Activated gamma-delta T cell (primary cell): ENCODE measurements at regions not wholly inside any gene's neighbourhood (a gene's known extent, or its start where the extent isn't known, plus 50 kb on each side); places are given as distances from the start of the nearest gene placed in this dataset.

Experiments used
- DNase-seq: peaks from one replicate; lab custom pipeline; 2025; lab: John Stamatoyannopoulos, UW

DNA sequence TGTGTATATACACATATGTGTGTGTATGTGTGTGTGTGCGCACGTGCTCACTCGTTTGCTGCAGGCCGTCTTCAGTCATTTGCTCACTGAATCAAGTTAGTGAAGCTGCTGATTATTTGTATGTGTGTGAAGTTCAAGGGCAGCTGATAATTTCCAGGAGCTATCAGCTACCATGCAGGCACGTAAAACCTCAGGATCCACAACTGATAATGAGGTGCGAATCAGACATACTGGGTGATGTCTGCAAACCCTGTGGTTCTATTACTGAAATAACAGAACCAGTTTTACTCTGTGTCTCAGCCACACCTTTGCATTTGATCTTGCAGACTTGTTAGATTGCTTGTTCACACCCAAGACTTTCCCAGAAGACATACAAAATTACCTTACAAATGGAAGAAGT is 257.6 kb downstream of the TAF11L14 start:
- DNase-seq = no peak

DNA sequence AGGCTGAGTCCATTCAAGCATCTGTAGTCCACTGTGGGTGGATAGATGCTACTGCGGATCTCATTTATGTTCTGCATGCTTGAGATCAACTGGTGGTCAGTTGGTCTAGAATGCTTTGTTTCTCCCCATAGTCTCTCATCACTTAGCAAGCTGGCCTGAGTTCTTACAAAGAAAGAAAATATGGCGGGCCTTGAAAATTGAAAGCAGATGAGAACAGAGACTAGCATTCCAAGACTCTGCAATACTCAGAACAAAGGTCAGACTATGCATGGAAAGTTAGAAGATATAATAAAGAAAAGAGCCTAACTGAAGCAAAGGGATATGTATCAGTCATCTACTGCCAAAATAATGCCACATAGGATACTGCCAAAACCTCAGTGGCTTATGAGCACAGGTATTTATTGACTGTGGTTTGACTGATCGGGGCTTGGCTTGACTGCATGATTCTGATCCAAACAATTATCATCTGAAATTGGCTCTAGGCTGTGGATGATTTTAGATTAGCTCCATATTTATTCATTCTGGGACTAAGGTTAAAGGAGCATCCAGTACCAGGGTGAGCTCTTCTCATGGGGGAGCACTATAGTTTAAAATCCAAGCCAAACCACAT is 258.9 kb downstream of the TAF11L14 start:
- DNase-seq = no peak

DNA sequence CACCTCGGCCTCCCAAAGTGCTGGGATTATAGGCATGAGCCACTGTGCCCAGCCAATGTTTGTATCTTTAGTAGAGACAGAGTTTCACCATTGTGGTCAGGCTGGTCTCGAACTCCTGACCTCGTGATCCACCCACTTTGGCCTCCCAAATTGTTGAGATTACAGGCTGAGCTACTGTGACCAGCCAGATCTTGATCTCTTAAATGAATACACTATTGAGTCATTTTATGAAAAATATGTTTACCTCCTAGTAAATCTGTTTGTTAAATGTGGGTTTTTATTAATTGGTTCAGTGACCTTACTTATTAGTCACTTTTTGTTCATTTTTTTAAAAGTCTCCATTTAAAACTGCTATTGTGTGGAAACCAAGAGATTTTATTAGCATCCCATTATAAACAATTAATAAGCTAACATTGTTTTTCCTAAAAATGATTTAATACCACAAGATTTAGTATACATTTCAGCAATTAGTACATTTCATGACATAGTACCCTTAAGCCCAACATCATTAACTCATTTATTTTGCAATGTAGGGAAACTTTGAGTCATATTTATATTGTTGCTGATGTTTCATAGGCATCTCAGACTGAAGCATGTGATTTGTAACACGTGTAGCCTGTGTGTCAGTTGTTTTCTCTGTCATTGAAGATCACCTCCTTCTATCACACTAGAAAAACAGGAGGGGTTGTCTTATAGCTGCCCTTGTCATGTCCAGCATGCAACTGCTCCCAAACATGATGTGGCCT is 261.2 kb downstream of the TAF11L14 start:
- DNase-seq = no peak

DNA sequence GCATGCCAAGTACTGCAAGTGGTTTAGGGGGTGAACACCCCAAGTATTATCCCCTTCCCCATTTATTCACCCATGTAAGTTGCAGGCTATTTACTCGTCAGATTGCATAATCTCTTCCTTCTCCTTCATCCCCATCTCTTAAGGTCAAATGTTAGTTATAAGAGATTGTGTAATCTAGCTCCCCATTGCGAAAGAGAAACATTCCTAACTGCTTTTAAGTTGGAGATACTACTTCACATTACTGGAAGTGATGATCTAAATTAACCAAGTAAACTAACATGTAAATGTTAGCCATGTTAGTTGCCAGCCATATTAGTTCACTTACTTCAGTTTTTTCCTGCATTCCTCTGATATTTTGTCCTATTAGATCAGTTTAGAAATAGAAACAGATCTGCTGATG is 262.3 kb downstream of the TAF11L14 start:
- DNase-seq = no peak

DNA sequence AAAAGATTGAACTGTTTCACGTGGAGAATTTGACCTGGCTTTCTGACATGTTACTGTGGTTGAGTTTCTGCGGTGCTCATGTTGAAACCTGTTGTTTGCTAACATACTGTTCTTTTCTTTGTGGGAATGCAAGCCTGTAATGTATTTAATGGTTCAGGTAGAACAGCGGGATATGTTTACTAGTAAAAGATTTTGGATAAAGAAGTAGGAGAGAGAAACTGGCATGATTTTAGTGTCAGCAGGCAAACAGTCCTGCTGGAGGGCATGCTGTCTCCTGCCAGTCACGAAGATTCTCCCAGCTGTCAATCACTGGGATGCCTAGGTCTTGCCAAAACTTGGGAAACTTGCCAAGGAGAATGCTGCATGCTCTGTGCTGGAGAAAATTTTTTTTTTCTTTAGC is 263.5 kb downstream of the TAF11L14 start:
- DNase-seq = no peak

DNA sequence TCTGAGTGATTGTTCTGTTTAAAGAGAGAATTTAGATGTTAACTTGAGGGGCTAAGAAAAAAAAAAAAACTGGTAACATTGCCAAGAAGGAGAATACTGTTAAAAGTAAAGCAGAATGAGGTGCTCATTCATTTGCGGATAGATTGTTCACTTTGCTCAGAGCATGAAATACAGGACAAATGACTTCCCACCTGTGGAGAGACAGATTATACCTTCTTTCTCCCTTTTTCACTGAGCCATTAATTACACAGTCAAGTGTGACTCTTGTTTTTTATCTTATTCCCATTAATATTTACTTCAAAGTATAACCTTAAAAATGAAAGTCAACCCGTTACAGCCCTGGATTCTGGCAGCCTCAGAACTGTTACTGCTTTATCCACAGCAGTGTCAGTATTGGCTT is 264.5 kb downstream of the TAF11L14 start:
- DNase-seq = no peak

DNA sequence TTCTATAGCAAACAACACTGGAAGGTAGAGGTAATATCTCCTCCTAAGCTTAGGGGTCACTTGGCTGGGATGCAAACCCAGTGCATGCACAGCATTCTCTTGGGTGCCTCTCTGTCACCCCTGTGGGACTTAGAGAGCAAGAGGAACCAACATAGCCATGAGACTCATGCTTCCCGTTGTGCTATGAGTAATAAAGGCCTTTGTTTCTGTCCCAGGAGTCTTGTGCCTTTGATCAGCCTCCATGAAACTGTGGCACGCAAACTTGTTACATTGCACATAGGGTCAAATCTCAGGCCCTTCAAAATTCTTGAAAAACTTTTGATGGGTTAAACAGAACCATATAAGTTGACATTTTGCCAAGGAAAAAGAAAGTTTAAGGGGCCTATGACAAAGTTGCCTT is 272.8 kb downstream of the TAF11L14 start:
- DNase-seq = no peak

DNA sequence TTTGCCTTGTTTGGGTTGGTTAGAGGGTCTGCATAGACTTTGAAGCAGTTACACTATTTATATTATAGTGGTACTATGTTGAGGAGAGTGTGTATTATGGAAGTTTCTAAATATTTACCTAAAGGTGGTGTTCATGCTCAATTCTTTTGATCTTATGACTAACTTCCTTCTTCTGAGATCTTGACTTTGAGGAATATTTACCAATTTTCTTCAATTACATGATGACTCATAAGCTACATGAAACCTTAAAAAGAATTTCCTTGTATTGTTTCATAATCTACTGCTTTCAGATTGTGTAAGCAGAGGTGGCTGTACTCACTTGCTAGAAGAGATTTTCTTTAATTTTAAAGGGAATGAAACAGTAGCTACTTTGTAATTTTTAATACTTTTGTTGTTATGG is 276.1 kb downstream of the TAF11L14 start:
- DNase-seq = no peak

DNA sequence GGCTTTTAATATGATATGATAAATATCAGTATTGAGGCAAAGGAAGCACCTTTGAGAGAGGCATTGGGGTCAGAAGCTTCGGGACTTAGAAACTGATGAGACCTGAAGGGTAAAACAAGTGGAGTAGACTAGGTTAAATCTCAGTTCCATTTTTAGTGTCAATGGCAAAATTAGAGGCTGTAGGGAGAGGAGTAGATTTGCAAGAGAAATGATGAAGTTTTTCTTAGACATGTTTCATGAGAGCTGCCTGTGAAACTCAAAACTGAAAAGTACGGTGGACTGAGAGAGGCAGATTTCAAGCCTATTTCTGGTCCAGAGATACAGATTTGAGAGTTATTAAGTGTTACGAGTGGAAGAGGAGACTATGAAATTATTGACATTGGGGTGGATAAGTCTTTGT is 278.5 kb downstream of the TAF11L14 start:
- no peak for DNase-seq

DNA sequence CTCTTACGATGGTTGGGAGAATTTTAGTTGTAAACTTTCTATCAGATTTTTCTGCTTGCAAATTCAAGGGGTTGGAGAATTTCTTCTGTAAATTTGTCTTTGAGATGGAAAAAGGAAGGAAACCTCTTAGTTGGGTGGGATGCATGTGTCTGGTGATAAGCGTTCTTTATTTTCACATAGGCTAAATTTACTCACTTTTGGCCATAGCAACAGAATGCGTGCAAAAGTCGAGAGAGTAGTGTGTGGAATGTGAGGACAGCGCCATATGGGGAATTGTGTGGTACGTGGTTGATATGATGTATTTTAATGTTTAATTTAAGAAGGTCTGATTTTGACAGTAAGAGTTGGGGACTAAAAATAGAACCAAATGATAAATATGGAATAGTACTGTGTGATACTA is 282.2 kb downstream of the TAF11L14 start:
- DNase-seq = no peak

DNA sequence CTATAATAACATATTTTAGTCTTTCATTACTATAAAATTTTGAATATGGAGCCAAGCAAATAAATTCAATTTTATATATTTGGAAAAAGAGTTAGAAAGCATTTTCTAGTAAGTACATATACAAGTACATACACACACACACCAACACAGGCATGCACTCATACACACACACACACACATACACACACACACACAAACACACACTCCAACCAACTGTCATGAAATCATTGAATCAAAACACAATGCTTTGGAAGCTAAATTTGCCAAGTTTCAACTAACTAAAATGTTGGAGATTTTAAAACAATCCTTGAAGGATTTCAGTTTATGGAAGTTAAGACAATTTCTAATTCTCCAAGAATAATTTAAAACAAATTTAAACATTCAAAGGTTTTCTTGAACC is 283.2 kb downstream of the TAF11L14 start:
- no peak for DNase-seq

DNA sequence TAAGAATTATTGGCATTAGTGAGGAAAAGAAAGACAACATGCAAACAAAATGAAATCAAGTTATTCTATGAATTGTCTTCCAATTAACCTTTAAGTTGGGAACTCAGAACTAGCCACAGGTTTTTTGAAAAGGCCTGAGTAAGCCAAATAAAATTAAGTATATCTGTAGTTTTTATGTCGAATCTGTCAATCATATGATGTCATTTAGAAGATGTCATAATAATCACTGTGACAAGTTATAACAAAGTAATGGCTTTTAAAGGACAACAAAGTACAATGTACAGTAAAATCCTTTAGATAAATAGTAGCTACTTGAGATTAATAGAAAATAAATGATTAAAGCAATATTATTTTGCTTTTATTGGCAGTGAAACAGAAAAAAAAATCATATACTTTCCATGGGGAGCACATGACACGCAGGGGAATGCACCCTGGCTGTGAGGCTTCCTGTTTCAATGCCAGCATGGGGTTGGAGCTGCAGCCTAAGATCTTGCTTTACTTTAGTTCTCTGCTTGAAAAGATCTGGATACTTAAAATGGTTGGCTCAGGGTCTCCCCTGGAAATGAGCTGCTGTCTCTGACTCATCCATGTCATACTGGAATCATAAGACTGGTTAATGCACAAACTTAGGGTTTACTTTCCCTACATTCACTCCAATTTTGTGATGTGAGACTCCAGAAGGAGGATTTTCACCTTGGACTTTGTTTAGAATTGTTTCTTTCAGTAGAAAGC is 284.3 kb downstream of the TAF11L14 start:
- DNase-seq = no peak

DNA sequence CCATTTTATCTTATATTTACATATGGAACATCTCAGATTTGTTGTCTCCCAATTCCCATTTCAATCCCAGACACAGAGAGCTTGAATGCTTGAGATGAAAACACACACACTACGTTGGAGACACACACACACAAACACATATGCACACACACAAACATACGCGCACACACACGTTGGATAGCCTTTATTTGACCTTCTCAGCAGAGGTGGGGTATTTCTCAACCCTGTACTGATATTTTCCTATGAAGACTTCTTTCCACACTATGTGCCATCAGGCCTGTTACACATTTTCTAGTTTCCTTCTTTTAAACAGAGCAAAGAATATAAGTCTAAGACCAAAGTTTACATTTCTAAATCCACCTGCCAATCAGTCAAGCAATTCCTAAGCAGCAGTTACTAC is 291.0 kb downstream of the TAF11L14 start:
- no peak for DNase-seq

DNA sequence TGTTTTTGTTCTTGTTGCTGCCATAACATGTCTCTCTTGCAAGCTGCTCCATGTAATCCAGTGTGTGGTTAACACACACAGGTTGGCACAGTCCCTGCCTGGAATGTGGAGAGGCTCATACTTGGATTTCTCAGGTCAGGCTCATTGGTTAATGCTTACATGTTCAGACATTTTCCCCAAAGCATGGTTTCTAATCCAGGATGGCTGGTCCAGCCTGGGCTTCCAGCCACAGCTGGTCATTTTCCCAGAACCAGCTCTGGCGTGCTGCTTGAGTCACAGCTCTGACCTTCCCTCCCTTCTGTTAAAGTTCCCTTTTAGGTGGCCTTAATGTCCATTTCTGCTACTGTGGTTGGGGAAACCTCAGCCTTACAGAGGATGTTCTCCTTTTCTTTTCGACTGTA is 294.3 kb downstream of the TAF11L14 start:
- DNase-seq = no peak

DNA sequence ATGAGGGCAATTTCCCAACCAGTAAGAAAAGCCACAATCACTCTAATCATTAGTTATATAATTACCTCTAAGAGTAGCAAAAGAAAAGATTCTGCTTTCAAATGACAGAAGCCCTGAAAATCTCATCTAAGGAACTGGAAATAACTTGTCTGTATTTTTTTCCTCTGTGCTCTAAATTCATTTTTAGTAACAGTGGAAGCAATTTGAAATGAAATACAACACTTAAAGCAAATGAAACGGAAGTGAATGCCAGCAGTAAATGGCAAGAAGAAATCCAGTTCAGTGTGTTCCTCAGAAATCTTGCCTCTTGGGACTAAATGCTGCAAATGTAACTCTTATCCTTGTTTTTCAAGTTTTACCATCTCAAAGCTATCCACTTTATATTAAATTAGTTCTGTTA is 294.9 kb downstream of the TAF11L14 start:
- DNase-seq = no peak

DNA sequence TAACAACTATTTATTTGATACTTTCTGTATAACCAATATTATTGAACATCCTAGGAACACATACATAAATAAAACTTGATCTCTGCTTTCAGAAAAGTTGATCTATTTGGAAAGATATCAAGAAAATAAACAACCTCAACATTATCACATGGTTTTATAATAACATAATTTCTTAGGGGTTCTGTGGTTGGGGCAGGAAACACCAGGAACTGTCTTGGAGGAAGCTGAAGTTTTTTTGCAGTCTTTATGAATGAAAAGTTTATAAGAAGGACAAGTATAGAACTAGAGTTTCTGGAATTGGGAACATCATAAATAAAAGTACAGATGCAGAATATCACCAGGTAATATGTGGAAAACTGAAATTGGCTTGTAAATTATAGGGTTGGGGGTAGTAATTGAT is 296.1 kb downstream of the TAF11L14 start:
- no peak for DNase-seq

DNA sequence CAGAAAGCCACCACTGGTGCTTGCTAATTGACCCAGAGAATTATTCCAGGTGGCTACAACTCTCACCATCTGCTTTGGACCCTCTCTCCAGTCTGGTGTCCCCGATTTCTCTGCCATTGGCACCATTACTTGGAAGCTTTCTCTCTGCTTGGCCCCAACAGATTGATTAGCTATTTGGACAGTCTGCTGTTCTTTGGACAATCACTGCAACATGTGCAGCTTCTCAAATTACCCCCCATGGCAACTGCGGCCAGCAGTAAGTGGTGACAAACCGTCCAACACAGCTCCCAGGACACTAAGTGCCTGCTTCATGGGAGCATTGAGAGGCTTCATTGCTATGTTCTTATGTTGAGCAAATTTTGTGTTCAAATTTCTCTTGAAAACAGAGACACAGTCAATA is 309.8 kb downstream of the TAF11L14 start:
- DNase-seq = no peak

DNA sequence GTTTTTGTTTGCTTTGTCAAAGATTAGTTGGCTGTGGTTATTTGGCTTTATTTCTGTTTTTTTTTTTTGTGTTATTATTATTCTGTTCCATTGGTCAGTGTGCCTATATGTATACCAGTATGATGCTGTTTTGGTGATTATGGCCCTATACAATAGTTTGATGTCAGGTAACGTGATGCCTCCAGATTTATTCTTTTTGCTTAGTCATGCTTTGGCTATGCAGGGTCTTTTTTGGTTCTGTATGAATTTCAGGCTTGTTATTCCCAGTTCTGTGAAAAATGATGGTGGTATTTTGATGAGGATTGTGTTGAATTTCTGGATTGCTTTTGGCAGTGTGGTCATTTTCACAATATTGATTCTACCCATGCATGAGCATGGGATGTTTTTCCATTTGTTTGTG is 312.8 kb downstream of the TAF11L14 start:
- DNase-seq = no peak

DNA sequence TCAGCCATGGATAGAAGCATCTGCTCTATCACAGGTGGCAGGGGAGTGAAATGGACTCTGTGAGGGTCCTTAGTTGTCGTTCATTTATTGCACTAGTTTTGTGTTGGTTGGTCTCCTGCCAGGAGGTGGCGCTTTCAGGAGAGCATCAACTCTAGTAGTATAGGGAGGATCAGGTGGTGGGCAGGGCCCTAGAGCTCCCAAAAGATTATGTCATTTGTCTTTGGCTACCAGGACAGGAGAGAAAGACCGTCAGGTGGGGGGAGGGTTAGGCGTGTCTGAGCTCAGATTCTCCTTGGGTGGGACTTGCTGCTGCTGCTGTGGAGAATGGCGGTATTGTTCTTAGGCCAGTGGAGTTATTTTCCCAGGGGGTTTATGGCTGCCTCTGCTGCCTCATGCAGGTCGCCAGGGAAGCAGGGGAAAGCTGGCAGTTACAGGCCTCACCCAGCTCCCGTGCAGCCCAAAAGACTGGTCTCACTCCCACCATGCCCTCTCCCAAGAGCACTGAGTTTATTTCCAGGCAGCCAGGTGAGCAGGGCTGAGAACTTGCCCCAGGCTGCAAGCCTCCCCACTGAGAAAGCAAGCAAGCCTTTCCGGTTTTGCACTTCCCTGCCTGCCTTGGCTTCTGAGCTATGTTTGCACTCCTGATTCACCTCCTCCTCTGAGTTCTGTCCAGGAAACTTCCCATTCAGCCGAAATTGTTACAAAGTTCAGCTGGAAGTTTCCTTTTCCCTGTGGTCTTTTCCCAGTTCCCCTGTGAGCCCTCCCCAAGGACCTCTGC is 317.3 kb downstream of the TAF11L14 start:
- DNase-seq = no peak

DNA sequence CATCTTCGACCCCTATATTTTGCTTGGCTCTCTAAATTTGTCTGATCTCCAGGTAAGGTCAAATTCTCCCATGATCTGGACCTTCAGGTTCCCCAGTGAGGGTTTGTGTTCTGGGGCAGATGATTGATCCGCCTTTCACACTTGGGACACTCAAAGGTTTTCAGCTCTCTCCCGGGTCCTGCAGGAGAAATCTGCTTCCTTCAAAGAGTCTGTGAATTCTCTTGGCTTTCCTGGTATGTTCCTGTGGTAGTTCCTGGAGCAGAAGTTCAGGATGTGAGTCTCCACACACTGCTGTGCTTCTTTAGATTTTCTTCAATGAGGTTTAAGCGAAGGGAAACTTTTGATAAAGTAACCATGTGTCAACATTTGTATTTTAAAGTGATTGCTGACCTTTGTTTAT is 318.0 kb downstream of the TAF11L14 start:
- DNase-seq = no peak

DNA sequence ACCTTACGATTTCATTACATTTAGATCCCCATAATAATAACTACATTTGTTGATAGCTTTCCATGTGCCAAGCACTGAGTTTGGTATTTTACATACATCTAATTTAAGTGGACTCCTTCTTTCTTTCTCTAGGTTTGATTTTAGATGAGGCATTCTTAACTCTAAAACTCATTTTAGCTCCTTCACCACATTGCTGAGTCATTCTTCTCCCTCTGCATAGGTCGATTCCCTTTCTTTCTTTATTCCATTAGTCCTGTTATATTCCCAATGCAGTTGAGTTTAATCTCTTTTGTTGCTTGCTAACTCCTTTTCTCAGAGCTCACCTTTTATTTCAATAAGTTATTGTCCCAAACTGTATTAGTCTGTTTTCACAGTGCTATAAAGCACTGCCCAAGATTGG is 329.8 kb downstream of the TAF11L14 start:
- no peak for DNase-seq

DNA sequence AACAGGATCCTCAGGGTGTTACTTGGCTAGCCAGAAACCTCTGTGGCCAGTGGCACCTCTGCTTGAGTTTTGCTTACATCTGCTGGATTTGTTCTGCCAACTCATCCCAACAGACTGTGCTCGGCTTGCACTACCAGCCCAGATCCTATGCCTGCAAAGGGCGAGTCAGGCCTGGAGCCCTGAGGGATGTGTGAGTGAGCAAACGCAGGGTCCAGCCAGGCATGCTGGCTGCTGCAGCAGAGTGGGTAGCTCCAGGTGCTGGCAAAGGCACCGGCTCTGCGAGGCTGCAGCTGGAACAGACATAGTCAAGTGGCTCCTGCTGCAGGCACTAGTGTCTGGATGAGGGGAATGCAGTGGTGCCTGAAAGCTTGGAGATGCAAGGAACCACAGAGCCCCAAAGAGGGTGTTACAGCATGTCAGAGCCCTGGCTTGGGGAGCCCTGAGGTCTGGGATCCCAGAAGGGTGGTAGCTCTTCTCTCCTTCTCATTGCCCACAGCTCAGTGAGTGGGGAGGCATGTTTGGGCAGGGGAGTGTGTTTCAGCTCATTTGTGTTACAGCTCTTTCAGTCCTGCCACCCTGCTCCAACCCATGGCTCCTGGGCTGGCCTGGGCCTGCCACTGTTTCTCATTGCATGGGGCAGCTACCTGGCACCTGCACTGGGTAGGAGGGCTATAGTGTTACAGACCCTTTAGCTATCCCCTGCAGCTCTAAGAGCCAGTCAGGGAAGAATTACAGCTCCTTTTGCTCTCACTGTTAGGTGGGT is 332.6 kb downstream of the TAF11L14 start:
- DNase-seq = no peak
